ENCODE measurements at regions not wholly inside any gene's neighbourhood (a gene's known extent, or its start where the extent isn't known, plus 50 kb on each side); places are given as distances from the start of the nearest gene placed in this dataset.

DNA sequence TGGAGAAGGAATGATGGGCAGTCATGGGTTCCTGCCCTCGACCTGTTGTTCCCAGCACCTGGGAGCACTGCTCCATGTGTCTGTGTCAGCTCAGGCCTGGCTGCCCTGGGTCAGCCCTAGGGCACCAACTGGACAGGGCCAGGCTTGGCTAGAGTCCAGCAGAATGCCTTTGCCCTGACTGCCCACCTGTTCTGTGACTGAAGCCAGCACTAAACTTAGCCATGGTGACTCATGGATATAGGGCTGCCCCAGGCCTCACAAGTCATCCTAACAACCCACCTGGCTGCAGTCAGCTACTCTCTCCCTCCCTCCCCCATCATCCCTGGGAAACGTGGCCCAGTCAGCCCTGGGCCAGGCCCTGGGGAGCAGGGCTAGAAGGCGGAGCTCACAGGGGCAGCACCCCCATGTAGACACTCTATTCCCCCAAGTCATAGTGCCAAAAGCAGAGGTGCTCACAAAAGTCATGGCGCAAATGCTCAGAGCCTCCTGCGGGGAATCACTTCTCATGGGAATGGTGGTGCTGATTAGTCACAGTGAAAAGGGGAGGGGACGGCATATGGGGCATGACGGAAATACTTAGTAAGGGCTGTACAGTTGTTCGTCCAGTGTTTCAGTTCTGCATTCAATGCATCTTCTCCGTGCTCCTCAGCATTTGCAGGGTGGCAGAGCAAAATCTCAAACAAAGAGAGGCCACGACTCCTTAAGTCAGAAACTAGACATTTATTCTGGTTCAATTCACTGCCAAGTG is 52.0 kb upstream of the NTF3 start:
- Histone ChIP-seq H3K36me3 (ENCODE audit: insufficient read depth, low read length) (no peaks in the 10 kb centered on the region), H3K4me3 (ENCODE audit: low read depth, low read length, poor library complexity, severe bottlenecking) (no peak overlapping the region), H3K9me2 (ENCODE audit: insufficient read depth, low read length) (no peaks in the 10 kb centered on the region), H4K20me1 (ENCODE audit: insufficient read depth, low read length) (no peaks in the 10 kb centered on the region), H3K79me2 (ENCODE audit: insufficient read depth, low read depth, low read length) (no peaks in the 10 kb centered on the region), H3K4me2 (ENCODE audit: low read length) (no peak overlapping the region), H3K27ac (ENCODE audit: low read depth, low read length, poor library complexity, severe bottlenecking) (no peak overlapping the region), H3K4me1 (ENCODE audit: insufficient read depth, low read length, poor library complexity, severe bottlenecking) (no peaks in the 10 kb centered on the region), H3K9me3 (ENCODE audit: low read length) (no peaks in the 10 kb centered on the region), H2AFZ (ENCODE audit: low read length) (no peak overlapping the region)
- TF ChIP-seq, protein P1, sequence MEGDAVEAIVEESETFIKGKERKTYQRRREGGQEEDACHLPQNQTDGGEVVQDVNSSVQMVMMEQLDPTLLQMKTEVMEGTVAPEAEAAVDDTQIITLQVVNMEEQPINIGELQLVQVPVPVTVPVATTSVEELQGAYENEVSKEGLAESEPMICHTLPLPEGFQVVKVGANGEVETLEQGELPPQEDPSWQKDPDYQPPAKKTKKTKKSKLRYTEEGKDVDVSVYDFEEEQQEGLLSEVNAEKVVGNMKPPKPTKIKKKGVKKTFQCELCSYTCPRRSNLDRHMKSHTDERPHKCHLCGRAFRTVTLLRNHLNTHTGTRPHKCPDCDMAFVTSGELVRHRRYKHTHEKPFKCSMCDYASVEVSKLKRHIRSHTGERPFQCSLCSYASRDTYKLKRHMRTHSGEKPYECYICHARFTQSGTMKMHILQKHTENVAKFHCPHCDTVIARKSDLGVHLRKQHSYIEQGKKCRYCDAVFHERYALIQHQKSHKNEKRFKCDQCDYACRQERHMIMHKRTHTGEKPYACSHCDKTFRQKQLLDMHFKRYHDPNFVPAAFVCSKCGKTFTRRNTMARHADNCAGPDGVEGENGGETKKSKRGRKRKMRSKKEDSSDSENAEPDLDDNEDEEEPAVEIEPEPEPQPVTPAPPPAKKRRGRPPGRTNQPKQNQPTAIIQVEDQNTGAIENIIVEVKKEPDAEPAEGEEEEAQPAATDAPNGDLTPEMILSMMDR (conservative IDR thresholded peaks at IDR 0.05; ENCODE audit: low read length), result no peak
- TF ChIP-seq EZH2phosphoT487 (IDR thresholded peaks at IDR 0.05; ENCODE audit: borderline replicate concordance, low read depth, low read length), result no peak
- no peak for DNase-seq (ENCODE audit: low spot score)
- no TSS peak for BruUV-seq (replicated peaks)
- CTCF ChIA-PET (ENCODE audit: unreplicated experiment), result no interaction called here
- intact Hi-C loops (cut with micrococcal nuclease; ENCODE audit: unreplicated experiment), result no loop called here
- POLR2A ChIA-PET, result no interaction called here

Data from OCI-LY7 (cell line).